Activated CD4-positive, alpha-beta T cell treated with anti-CD3 and anti-CD28 coated beads, Interleukin-2, amount 50 U/mL, for 24 hours (primary cell): ENCODE measurements at regions not wholly inside any gene's neighbourhood (a gene's known extent, or its start where the extent isn't known, plus 50 kb on each side); places are given as distances from the start of the nearest gene placed in this dataset.

Experiments used
- DNase-seq, 2 donors: peaks; one replicate each; pipeline ENCODE4 v3.0.0-alpha.2; 2020; ENCODE audit warnings: low read depth in 1 of 2, low spot score in 1 of 2

GRCh38 chr3:72126441-72127223 is 341.7 kb upstream of the PROK2 start:
- no peak for DNase-seq

- no peak for DNase-seq
These were observed 339.0 kb upstream of the PROK2 start for GRCh38 chr3:72123908-72124441.

GRCh38 chr3:72120806-72121778 is 336.1 kb upstream of the PROK2 start:
- no peak for DNase-seq

- DNase-seq, result no peak
These were observed 335.1 kb upstream of the PROK2 start for GRCh38 chr3:72120039-72120438.

GRCh38 chr3:72118628-72119027 is 333.7 kb upstream of the PROK2 start:
- DNase-seq, result no peak

- DNase-seq, result no peak
These were observed 331.3 kb upstream of the PROK2 start for GRCh38 chr3:72116226-72116625.

- no peak for DNase-seq
These were observed 330.4 kb upstream of the PROK2 start for GRCh38 chr3:72115307-72115706.

- no peak for DNase-seq
These were observed 329.8 kb upstream of the PROK2 start for GRCh38 chr3:72114773-72115172.

GRCh38 chr3:72113964-72114363 is 329.0 kb upstream of the PROK2 start:
- DNase-seq, result no peak

- DNase-seq, result no peak
These were observed 328.6 kb upstream of the PROK2 start for GRCh38 chr3:72113564-72113963.

GRCh38 chr3:72112435-72112834 is 327.5 kb upstream of the PROK2 start:
- no peak for DNase-seq

- DNase-seq, result no peak
These were observed 326.6 kb upstream of the PROK2 start for GRCh38 chr3:72111265-72112205.

GRCh38 chr3:72109327-72110259 is 324.6 kb upstream of the PROK2 start:
- DNase-seq, result no peak

- no peak for DNase-seq
These were observed 320.4 kb upstream of the PROK2 start for GRCh38 chr3:72105306-72105705.

GRCh38 chr3:72102112-72102616 is 317.2 kb upstream of the PROK2 start:
- no peak for DNase-seq

GRCh38 chr3:72101494-72101893 is 316.5 kb upstream of the PROK2 start:
- no peak for DNase-seq

- DNase-seq, result peak; percentile 54 to 84
These were observed 315.7 kb upstream of the PROK2 start for GRCh38 chr3:72100601-72101187.

- DNase-seq, result no peak
These were observed 315.1 kb upstream of the PROK2 start for GRCh38 chr3:72100080-72100511.
